ENCODE measurements at regions not wholly inside any gene's neighbourhood (a gene's known extent, or its start where the extent isn't known, plus 50 kb on each side); places are given as distances from the start of the nearest gene placed in this dataset.

- Histone ChIP-seq H3K4me1 (ENCODE audit: insufficient read depth, low read length) (no peaks in the 10 kb centered on the region), H4K20me1 (ENCODE audit: low read length) (no peaks in the 10 kb centered on the region), H3K9ac (ENCODE audit: low read length) (no peak overlapping the region), H3F3A (ENCODE audit: low read length, unreplicated experiment) (no peaks in the 10 kb centered on the region), H3K9me3 (ENCODE audit: low read length) (no peaks in the 10 kb centered on the region), H3K4me2 (ENCODE audit: low read length) (no peak overlapping the region), H3K9me2 (replicated peaks; ENCODE audit: low read length) (no peaks in the 10 kb centered on the region), H3K27me3 (ENCODE audit: low read length) (peaks cover 5% of the 10 kb centered on the region; the same call in 1 of the 2 replicates), H3K36me3 (ENCODE audit: low read depth, low read length) (no peaks in the 10 kb centered on the region), H3K79me2 (ENCODE audit: low read length) (no peaks in the 10 kb centered on the region), H3K27ac (ENCODE audit: low read length) (no peak overlapping the region), H2AFZ (ENCODE audit: low read length) (no peak overlapping the region), H3K4me3 (ENCODE audit: low read length) (no peak overlapping the region)
- intact Hi-C loops (cut with micrococcal nuclease) = no loop called here
- no peak for TF ChIP-seq EZH2phosphoT487 (IDR thresholded peaks at IDR 0.05; ENCODE audit: borderline replicate concordance, low read length)
- no peak for TF ChIP-seq EZH2 (IDR thresholded peaks at IDR 0.05; ENCODE audit: low read length, unreplicated experiment)
- ChIA-PET POLR2A (ENCODE audit: unreplicated experiment) (no interaction called here), CTCF (no interaction called here)
- no peak for DNase-seq
- ATAC-seq = no peak
- no TSS peak for BruUV-seq (replicated peaks)
Measured at GRCh38 chr9:87393706-87394230, 103.9 kb upstream of the DAPK1 start.

- H2AFZ ChIP-seq (ENCODE audit: low read length) = no peak overlapping the region
- no peaks in the 10 kb centered on the region for H3K36me3 ChIP-seq (ENCODE audit: low read depth, low read length)
- no peaks in the 10 kb centered on the region for H3K9me2 ChIP-seq (replicated peaks; ENCODE audit: low read length)
- no peaks in the 10 kb centered on the region for H3K4me1 ChIP-seq (ENCODE audit: insufficient read depth, low read length)
- H3K9me3 ChIP-seq (ENCODE audit: low read length) = no peaks in the 10 kb centered on the region
- CTCF ChIA-PET = no interaction called here
- no peak overlapping the region for H3K4me2 ChIP-seq (ENCODE audit: low read length)
- no peak for DNase-seq
- intact Hi-C loops (cut with micrococcal nuclease) = no loop called here
- TF ChIP-seq, protein P1, sequence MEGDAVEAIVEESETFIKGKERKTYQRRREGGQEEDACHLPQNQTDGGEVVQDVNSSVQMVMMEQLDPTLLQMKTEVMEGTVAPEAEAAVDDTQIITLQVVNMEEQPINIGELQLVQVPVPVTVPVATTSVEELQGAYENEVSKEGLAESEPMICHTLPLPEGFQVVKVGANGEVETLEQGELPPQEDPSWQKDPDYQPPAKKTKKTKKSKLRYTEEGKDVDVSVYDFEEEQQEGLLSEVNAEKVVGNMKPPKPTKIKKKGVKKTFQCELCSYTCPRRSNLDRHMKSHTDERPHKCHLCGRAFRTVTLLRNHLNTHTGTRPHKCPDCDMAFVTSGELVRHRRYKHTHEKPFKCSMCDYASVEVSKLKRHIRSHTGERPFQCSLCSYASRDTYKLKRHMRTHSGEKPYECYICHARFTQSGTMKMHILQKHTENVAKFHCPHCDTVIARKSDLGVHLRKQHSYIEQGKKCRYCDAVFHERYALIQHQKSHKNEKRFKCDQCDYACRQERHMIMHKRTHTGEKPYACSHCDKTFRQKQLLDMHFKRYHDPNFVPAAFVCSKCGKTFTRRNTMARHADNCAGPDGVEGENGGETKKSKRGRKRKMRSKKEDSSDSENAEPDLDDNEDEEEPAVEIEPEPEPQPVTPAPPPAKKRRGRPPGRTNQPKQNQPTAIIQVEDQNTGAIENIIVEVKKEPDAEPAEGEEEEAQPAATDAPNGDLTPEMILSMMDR (conservative IDR thresholded peaks at IDR 0.05; ENCODE audit: low read depth, low read length) = no peak
- TF ChIP-seq EZH2phosphoT487 (IDR thresholded peaks at IDR 0.05; ENCODE audit: borderline replicate concordance, low read length) (no peak), EZH2 (IDR thresholded peaks at IDR 0.05; ENCODE audit: low read length, unreplicated experiment) (no peak)
- H3K79me2 ChIP-seq (ENCODE audit: low read length) = no peaks in the 10 kb centered on the region
- no peak overlapping the region for H3K4me3 ChIP-seq (ENCODE audit: low read length)
- no peaks in the 10 kb centered on the region for H4K20me1 ChIP-seq (ENCODE audit: low read length)
- H3K27me3 ChIP-seq (ENCODE audit: low read length) = peaks cover 5% of the 10 kb centered on the region; the same call in 1 of the 2 replicates
- no TSS peak for BruUV-seq (replicated peaks)
- no peak overlapping the region for H3K27ac ChIP-seq (ENCODE audit: low read length)
- no peak overlapping the region for H3K9ac ChIP-seq (ENCODE audit: low read length)
- H3F3A ChIP-seq (ENCODE audit: low read length, unreplicated experiment) = no peaks in the 10 kb centered on the region
- ATAC-seq = no peak
- POLR2A ChIA-PET (ENCODE audit: unreplicated experiment) = no interaction called here
Measured at GRCh38 chr9:87395804-87396479, 101.7 kb upstream of the DAPK1 start.

GRCh38 chr9:87401681-87402080, 96.0 kb upstream of the DAPK1 start:
- no peaks in the 10 kb centered on the region for H3K9me2 ChIP-seq (replicated peaks; ENCODE audit: low read length)
- H3K4me1 ChIP-seq (ENCODE audit: insufficient read depth, low read length) = no peaks in the 10 kb centered on the region
- 0 out of 2 replicates have a peak, but pooled peaks cover 3% of the 10 kb centered on the region for H3K27me3 ChIP-seq (ENCODE audit: low read length)
- intact Hi-C loops (cut with micrococcal nuclease) = no loop called here
- H3K9me3 ChIP-seq (ENCODE audit: low read length) = no peaks in the 10 kb centered on the region
- H3K36me3 ChIP-seq (ENCODE audit: low read depth, low read length) = no peaks in the 10 kb centered on the region
- ATAC-seq (no peak), DNase-seq (no peak)
- TF ChIP-seq, protein P1 (conservative IDR thresholded peaks at IDR 0.05; ENCODE audit: low read depth, low read length) = no peak
- no peak for TF ChIP-seq EZH2 (IDR thresholded peaks at IDR 0.05; ENCODE audit: low read length, unreplicated experiment)
- TF ChIP-seq EZH2phosphoT487 (IDR thresholded peaks at IDR 0.05; ENCODE audit: borderline replicate concordance, low read length) = no peak
- no peak overlapping the region for H3K4me2 ChIP-seq (ENCODE audit: low read length)
- CTCF ChIA-PET = no interaction called here
- H3K9ac ChIP-seq (ENCODE audit: low read length) = no peak overlapping the region
- H3F3A ChIP-seq (ENCODE audit: low read length, unreplicated experiment) = no peaks in the 10 kb centered on the region
- H3K27ac ChIP-seq (ENCODE audit: low read length) = no peak overlapping the region
- no peaks in the 10 kb centered on the region for H4K20me1 ChIP-seq (ENCODE audit: low read length)
- no peak overlapping the region for H2AFZ ChIP-seq (ENCODE audit: low read length)
- no TSS peak for BruUV-seq (replicated peaks)
- POLR2A ChIA-PET (ENCODE audit: unreplicated experiment) = no interaction called here
- H3K4me3 ChIP-seq (ENCODE audit: low read length) = no peak overlapping the region
- no peaks in the 10 kb centered on the region for H3K79me2 ChIP-seq (ENCODE audit: low read length)

All from PC-3 (cell line).